HEK293 (cell line): ENCODE measurements at regions not wholly inside any gene's neighbourhood (a gene's known extent, or its start where the extent isn't known, plus 50 kb on each side); places are given as distances from the start of the nearest gene placed in this dataset.

Source experiments
- CTCF ChIA-PET: fragments of 350-600 bp; formaldehyde crosslinking; extraction: SDS; loops from one replicate; lab custom pipeline; 2021; ENCODE audit warnings: antibody characterized with exemption; lab: Yijun Ruan, JAX
- POLR2A ChIA-PET: fragments of 300-600 bp; formaldehyde crosslinking; extraction: SDS; loops from one replicate; lab custom pipeline; 2020; ENCODE audit warnings: antibody characterized with exemption, inconsistent platforms; lab: Yijun Ruan, JAX
- H3K27ac ChIP-seq: fragments of 200-500 bp; sonication (Bioruptor generic); 2 replicates; pipeline ENCODE4 v1.5.1; 2014; ENCODE audit warnings: low read depth, low read length, control low read depth, inconsistent platforms; ENCODE audit errors: extremely low read depth
- H3K36me3 ChIP-seq, 2 experiments: fragments of 200-500 bp in 1 of 2; sonication (Bioruptor generic) in 1 of 2; 1 replicate in 1 of 2; 2 replicates in 1 of 2; pipeline ENCODE4 v1.5.1; 2014 to 2017; ENCODE audit warnings: inconsistent platforms in 2 of 2, low read length in 2 of 2; ENCODE audit not compliant: control insufficient read depth in 2 of 2, insufficient read depth in 1 of 2
- H3K4me1 ChIP-seq: fragments of 200-500 bp; sonication (Bioruptor generic); 2 replicates; pipeline ENCODE4 v1.5.1; 2014; ENCODE audit warnings: mild to moderate bottlenecking, low read length, inconsistent platforms; ENCODE audit not compliant: control insufficient read depth, insufficient read depth
- H3K4me3 ChIP-seq: 2 replicates; pipeline ENCODE4 v1.5.1; 2011; ENCODE audit warnings: low read depth, mild to moderate bottlenecking, control low read depth, low read length, moderate library complexity
- H3K9me3 ChIP-seq: fragments of 200-500 bp; sonication (Bioruptor generic); 2 replicates; pipeline ENCODE4 v1.5.1; 2014; ENCODE audit warnings: low read depth, low read length, inconsistent platforms; ENCODE audit not compliant: control insufficient read depth, insufficient read depth
- BCL11A ChIP-seq: fragments of 450-650 bp; formaldehyde crosslinking; IDR thresholded peaks from 2 replicates; pipeline ENCODE4 v1.5.1; 2016; ENCODE audit warnings: low read depth, missing biosample characterization, missing genetic modification characterization
- MEIS1 ChIP-seq: sonication (generic); formaldehyde crosslinking; IDR thresholded peaks from 2 replicates; pipeline ENCODE4 v1.8.1; 2022; ENCODE audit warnings: missing genetic modification reagents, mild to moderate bottlenecking, borderline replicate concordance
- PRDM6 ChIP-seq: fragments of 450-650 bp; formaldehyde crosslinking; IDR thresholded peaks from 2 replicates; pipeline ENCODE4 v1.5.1; 2017; ENCODE audit warnings: missing biosample characterization, missing genetic modification characterization
- RBAK ChIP-seq: fragments of 450-650 bp; formaldehyde crosslinking; IDR thresholded peaks from 2 replicates; pipeline ENCODE4 v1.5.1; 2016; ENCODE audit warnings: missing biosample characterization, missing genetic modification characterization
- TCF7L2 ChIP-seq: IDR thresholded peaks from 2 replicates; pipeline ENCODE4 v1.6.1; 2011; ENCODE audit warnings: low read depth, mild to moderate bottlenecking, inconsistent platforms, low read length, moderate library complexity, borderline replicate concordance
- ZBTB20 ChIP-seq: fragments of 450-650 bp; formaldehyde crosslinking; IDR thresholded peaks from 2 replicates; pipeline ENCODE4 v1.5.1; 2016; ENCODE audit warnings: missing biosample characterization, missing genetic modification characterization
- ZEB2 ChIP-seq: fragments of 450-650 bp; formaldehyde crosslinking; IDR thresholded peaks from 2 replicates; pipeline ENCODE4 v1.5.1; 2016; ENCODE audit warnings: missing biosample characterization, missing genetic modification characterization
- ZNF10 ChIP-seq: fragments of 450-650 bp; formaldehyde crosslinking; IDR thresholded peaks from 2 replicates; pipeline ENCODE4 v1.5.1; 2017; ENCODE audit warnings: missing biosample characterization, missing genetic modification characterization
- ZNF174 ChIP-seq: fragments of 450-650 bp; formaldehyde crosslinking; IDR thresholded peaks from 2 replicates; pipeline ENCODE4 v1.5.0; 2017; ENCODE audit warnings: missing biosample characterization, mild to moderate bottlenecking, missing genetic modification characterization
- ZNF2 ChIP-seq: fragments of 450-650 bp; formaldehyde crosslinking; IDR thresholded peaks from 2 replicates; pipeline ENCODE4 v1.5.1; 2016; ENCODE audit warnings: missing biosample characterization, missing genetic modification characterization
- ZNF248 ChIP-seq: fragments of 450-650 bp; formaldehyde crosslinking; IDR thresholded peaks from 2 replicates; pipeline ENCODE4 v1.5.1; 2017; ENCODE audit warnings: missing biosample characterization, missing genetic modification characterization
- ZNF266 ChIP-seq: fragments of 450-650 bp; formaldehyde crosslinking; IDR thresholded peaks from 2 replicates; pipeline ENCODE4 v1.5.1; 2016; ENCODE audit warnings: missing biosample characterization, missing genetic modification characterization, low read depth
- ZNF391 ChIP-seq: fragments of 450-650 bp; formaldehyde crosslinking; IDR thresholded peaks from 2 replicates; pipeline ENCODE4 v1.5.1; 2016; ENCODE audit warnings: low read depth, missing biosample characterization, missing genetic modification characterization, borderline replicate concordance
- ZNF488 ChIP-seq: fragments of 450-650 bp; formaldehyde crosslinking; IDR thresholded peaks from 2 replicates; pipeline ENCODE4 v1.5.1; 2016; ENCODE audit warnings: missing biosample characterization, missing genetic modification characterization
- ZNF518A ChIP-seq: fragments of 450-650 bp; formaldehyde crosslinking; conservative IDR thresholded peaks from 2 replicates; pipeline ENCODE4 v1.5.1; 2016; ENCODE audit warnings: low read depth, missing biosample characterization, missing genetic modification characterization
- ZNF561 ChIP-seq: fragments of 450-650 bp; IDR thresholded peaks from 2 replicates; pipeline ENCODE4 v1.5.1; 2018; ENCODE audit warnings: missing biosample characterization, missing genetic modification characterization, borderline replicate concordance
- ZNF692 ChIP-seq: fragments of 450-650 bp; formaldehyde crosslinking; IDR thresholded peaks from 2 replicates; pipeline ENCODE4 v1.5.1; 2016; ENCODE audit warnings: missing biosample characterization, missing genetic modification characterization
- ZNF830 ChIP-seq: fragments of 450-650 bp; IDR thresholded peaks from 2 replicates; pipeline ENCODE4 v1.5.0; 2018; ENCODE audit warnings: missing biosample characterization, missing genetic modification characterization, low read depth, mild to moderate bottlenecking, moderate library complexity

- TF ChIP-seq ZNF518A (tag by site-specific recombination) (no peak), ZNF692 (tag by site-specific recombination) (no peak)
These were observed 139.2 kb downstream of the ARL4C start (continued) for GRCh38 chr2:234357666-234358065.

- Histone ChIP-seq H3K9me3 (no peaks in the 10 kb centered on the region), H3K36me3 (no peaks in the 10 kb centered on the region), H3K27ac (no peak overlapping the region), H3K4me3 (no peak overlapping the region), H3K4me1 (no peaks in the 10 kb centered on the region)
- ChIA-PET CTCF (no interaction called here), POLR2A (no interaction called here)
- no peak for TF ChIP-seq ZNF248
- TF ChIP-seq ZNF692 (tag by site-specific recombination): no peak
- TF ChIP-seq MEIS1: no peak
- no peak for TF ChIP-seq BCL11A (tag by site-specific recombination)
- TF ChIP-seq ZNF266 (tag by site-specific recombination): no peak
- TF ChIP-seq ZNF488 (tag by site-specific recombination): no peak
- no peak for TF ChIP-seq ZNF561 (tag by site-specific recombination)
- no peak for TF ChIP-seq TCF7L2
- TF ChIP-seq ZNF391 (tag by site-specific recombination): no peak
- no peak for TF ChIP-seq ZNF10
- TF ChIP-seq RBAK (tag by site-specific recombination): no peak
- TF ChIP-seq ZNF2 (tag by site-specific recombination): no peak
- no peak for TF ChIP-seq ZNF174
- no peak for TF ChIP-seq PRDM6 (tag by site-specific recombination)
- TF ChIP-seq ZNF830 (tag by site-specific recombination): no peak
- TF ChIP-seq ZBTB20: no peak
- no peak for TF ChIP-seq ZEB2 (tag by site-specific recombination)
These were observed 141.0 kb downstream of the ARL4C start for GRCh38 chr2:234355808-234356365.
